ENCODE measurements at regions not wholly inside any gene's neighbourhood (a gene's known extent, or its start where the extent isn't known, plus 50 kb on each side); places are given as distances from the start of the nearest gene placed in this dataset.

- TF ChIP-seq ATF3 (CRISPR knock-in tag; conservative IDR thresholded peaks at IDR 0.05) (no peak), ESRRA (CRISPR knock-in tag; IDR thresholded peaks at IDR 0.05; ENCODE audit: borderline replicate concordance) (no peak), RELA (CRISPR knock-in tag; IDR thresholded peaks at IDR 0.05; ENCODE audit: borderline replicate concordance) (no peak), CTCF (IDR thresholded peaks at IDR 0.05) (no peak)
Observed at GRCh38 chr4:127484117-127484516, 148.6 kb upstream of the INTU start.
